Esophagus squamous epithelium (tissue), 4 donors: ENCODE measurements at regions not wholly inside any gene's neighbourhood (a gene's known extent, or its start where the extent isn't known, plus 50 kb on each side); places are given as distances from the start of the nearest gene placed in this dataset.

Experiments
- CTCF ChIP-seq, 6 experiments: fragments of 450-650 bp in 4 of 6; fragments of 200-600 bp in 2 of 6; sonication (generic) in 2 of 6; IDR thresholded peaks; one replicate each; pipeline ENCODE4 v1.5.1; 2016 to 2019; ENCODE audit warnings: antibody characterized with exemption in 6 of 6, mild to moderate bottlenecking in 4 of 6, moderate library complexity in 4 of 6
- POLR2A ChIP-seq, 4 donors: fragments of 450-650 bp; IDR thresholded peaks; one replicate each; pipeline ENCODE4 v1.6.1; 2017; ENCODE audit warnings: antibody characterized with exemption in 4 of 4, mild to moderate bottlenecking in 4 of 4, moderate library complexity in 3 of 4

DNA sequence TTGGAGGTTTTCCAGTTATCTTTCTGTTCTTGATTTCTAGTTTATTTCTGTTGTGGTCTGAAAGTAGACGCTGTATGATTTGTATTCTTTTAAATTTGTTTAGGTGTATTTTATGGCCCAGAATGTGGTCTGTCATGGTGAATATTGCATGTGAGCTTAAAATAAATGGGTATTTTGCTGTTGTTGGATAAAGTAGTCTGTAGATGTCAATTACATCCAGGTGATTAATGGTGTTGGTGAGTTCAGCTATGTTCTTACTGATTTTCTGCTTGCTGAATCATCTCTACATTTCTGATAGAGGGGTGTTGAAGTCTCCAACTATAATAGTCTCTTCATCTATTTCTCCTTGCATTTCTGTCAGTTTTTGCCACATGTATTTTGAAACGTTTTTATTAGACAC, 383.3 kb upstream of the SGO1 start:
- TF ChIP-seq CTCF (IDR thresholded peaks at IDR 0.05) (no peak), POLR2A (IDR thresholded peaks at IDR 0.05) (no peak)
